ENCODE measurements at regions not wholly inside any gene's neighbourhood (a gene's known extent, or its start where the extent isn't known, plus 50 kb on each side); places are given as distances from the start of the nearest gene placed in this dataset.

GRCh38 chr2:204064119-204064518, 127.6 kb downstream of the ICOS start:
- TF ChIP-seq EZH2 (optimal IDR thresholded peaks at IDR 0.05; ENCODE audit: low read depth, low read length): no peak
- no peak for TF ChIP-seq CTCF (IDR thresholded peaks at IDR 0.05; ENCODE audit: low read length)
- TF ChIP-seq EZH2phosphoT487 (IDR thresholded peaks at IDR 0.05; ENCODE audit: low read length): no peak
